IMR-90 (cell line): ENCODE measurements at regions not wholly inside any gene's neighbourhood (a gene's known extent, or its start where the extent isn't known, plus 50 kb on each side); places are given as distances from the start of the nearest gene placed in this dataset.

ENCODE experiments used
- ATAC-seq: fragments of 200-7000 bp; cut with Tn5 transposase; 2 replicates; pipeline ENCODE4 v1.9.1; 2020; ENCODE audit warnings: low read depth, mild to moderate bottlenecking, moderate library complexity
- BruUV-seq: library from RNA; stranded (reverse); fragments of 400-500 nt; replicated peaks from 2 replicates; lab custom pipeline; 2021; lab: Mats Ljungman, UMichigan
- CTCF ChIA-PET: fragments of 300-600 bp; formaldehyde crosslinking; extraction: SDS; loops from one replicate; lab custom pipeline; 2021; ENCODE audit warnings: antibody characterized with exemption; lab: Yijun Ruan, JAX
- POLR2A ChIA-PET: fragments of 300-600 bp; sonication (Branson Sonifier 250); formaldehyde crosslinking; loops from one replicate; lab custom pipeline; 2022; ENCODE audit warnings: antibody characterized with exemption; ENCODE audit not compliant: unreplicated experiment; lab: Charles Lee
- DNase-seq: peaks from one replicate; pipeline ENCODE4 v3.0.0; 2013
- H2AFZ ChIP-seq: replicated peaks from 2 replicates; pipeline ENCODE3; 2013; ENCODE audit warnings: low read length, mild to moderate bottlenecking; ENCODE audit not compliant: poor library complexity
- H2AK5ac ChIP-seq: 2 replicates; pipeline ENCODE4 v1.6.1; 2013; ENCODE audit warnings: low read depth, low read length, inconsistent platforms
- H2AK9ac ChIP-seq: replicated peaks from 2 replicates; pipeline ENCODE3; 2013; ENCODE audit warnings: mild to moderate bottlenecking, low read depth, low read length, moderate library complexity; ENCODE audit not compliant: poor library complexity
- H2BK120ac ChIP-seq: 2 replicates; pipeline ENCODE4 v1.6.1; 2013; ENCODE audit warnings: low read depth, low read length, inconsistent platforms
- H2BK15ac ChIP-seq: 3 replicates; pipeline ENCODE4 v1.6.1; 2013; ENCODE audit warnings: low read depth, low read length, inconsistent platforms
- H2BK20ac ChIP-seq: 2 replicates; pipeline ENCODE4 v1.6.1; 2013; ENCODE audit warnings: low read depth, mild to moderate bottlenecking, inconsistent platforms, low read length, moderate library complexity
- H2BK5ac ChIP-seq: 2 replicates; pipeline ENCODE4 v1.6.1; 2013; ENCODE audit warnings: mild to moderate bottlenecking, low read depth, low read length, inconsistent platforms; ENCODE audit not compliant: poor library complexity, severe bottlenecking
- H3K14ac ChIP-seq: replicated peaks from 2 replicates; pipeline ENCODE4 v1.6.1; 2013; ENCODE audit warnings: low read depth, low read length, inconsistent platforms
- H3K18ac ChIP-seq: 2 replicates; pipeline ENCODE4 v1.6.1; 2013; ENCODE audit warnings: low read depth, low read length, control low read depth
- H3K23ac ChIP-seq: 2 replicates; pipeline ENCODE4 v1.6.1; 2013; ENCODE audit warnings: low read depth, low read length, inconsistent platforms
- H3K27ac ChIP-seq: 2 replicates; pipeline ENCODE4 v1.5.1; 2013; ENCODE audit warnings: mild to moderate bottlenecking, control low read depth, low read length; ENCODE audit not compliant: insufficient read depth
- H3K27me3 ChIP-seq: 2 replicates; pipeline ENCODE4 v1.6.1; 2013; ENCODE audit warnings: low read length; ENCODE audit not compliant: control insufficient read depth, insufficient read depth
- H3K36me3 ChIP-seq: 2 replicates; pipeline ENCODE4 v1.6.1; 2013; ENCODE audit warnings: low read length, mixed read lengths; ENCODE audit not compliant: control insufficient read depth, insufficient read depth
- H3K4ac ChIP-seq: 2 replicates; pipeline ENCODE4 v1.6.1; 2013; ENCODE audit warnings: low read depth, low read length, inconsistent platforms
- H3K4me1 ChIP-seq: 2 replicates; pipeline ENCODE4 v1.6.1; 2013; ENCODE audit warnings: low read length, mixed read lengths; ENCODE audit not compliant: control insufficient read depth, insufficient read depth
- H3K4me2 ChIP-seq: 2 replicates; pipeline ENCODE4 v1.6.1; 2013; ENCODE audit warnings: low read depth, mild to moderate bottlenecking, control low read depth, low read length, moderate library complexity
- H3K4me3 ChIP-seq: 2 replicates; pipeline ENCODE4 v1.5.1; 2013; ENCODE audit warnings: low read depth, mild to moderate bottlenecking, control low read depth, low read length, moderate library complexity; ENCODE audit not compliant: insufficient read depth
- H3K56ac ChIP-seq: 2 replicates; pipeline ENCODE4 v1.6.1; 2013; ENCODE audit warnings: low read length, inconsistent platforms; ENCODE audit not compliant: insufficient read depth; ENCODE audit errors: extremely low read depth
- H3K79me1 ChIP-seq, 2 experiments: 2 replicates each; pipeline ENCODE4 v1.6.1; 2013; ENCODE audit warnings: low read length in 2 of 2, inconsistent platforms in 1 of 2, low read depth in 1 of 2
- H3K9ac ChIP-seq: 2 replicates; pipeline ENCODE4 v1.6.1; 2013; ENCODE audit warnings: low read depth, low read length, control low read depth
- H3K9me1 ChIP-seq: 2 replicates; pipeline ENCODE4 v1.6.1; 2013; ENCODE audit warnings: low read length, inconsistent platforms; ENCODE audit not compliant: insufficient read depth
- H3K9me3 ChIP-seq: 2 replicates; pipeline ENCODE4 v1.6.1; 2013; ENCODE audit warnings: low read length; ENCODE audit not compliant: control insufficient read depth, insufficient read depth
- H4K20me1 ChIP-seq: 2 replicates; pipeline ENCODE4 v1.6.1; 2013; ENCODE audit warnings: low read length, inconsistent platforms; ENCODE audit not compliant: insufficient read depth
- H4K5ac ChIP-seq: 2 replicates; pipeline ENCODE4 v1.6.1; 2013; ENCODE audit warnings: mild to moderate bottlenecking, low read depth, low read length, control low read depth
- H4K8ac ChIP-seq, 2 experiments: 2 replicates each; pipeline ENCODE4 v1.6.1; 2013; ENCODE audit warnings: low read depth in 2 of 2, low read length in 2 of 2, control low read depth in 1 of 2, inconsistent platforms in 1 of 2
- H4K91ac ChIP-seq: 2 replicates; pipeline ENCODE4 v1.6.1; 2013; ENCODE audit warnings: low read depth, low read length, inconsistent platforms; ENCODE audit not compliant: insufficient read depth
- BHLHE40 ChIP-seq: fragments of 150-350 bp; IDR thresholded peaks from 2 replicates; pipeline ENCODE4 v1.6.1; 2016; ENCODE audit warnings: mild to moderate bottlenecking, low read depth, low read length
- CEBPB ChIP-seq: IDR thresholded peaks from 2 replicates; pipeline ENCODE4 v1.6.1; 2012; ENCODE audit warnings: low read depth, low read length, improper control_type of control experiment
- CHD1 ChIP-seq: IDR thresholded peaks from 2 replicates; pipeline ENCODE4 v1.6.1; 2012; ENCODE audit warnings: low read depth, low read length, improper control_type of control experiment
- CTCF ChIP-seq: conservative IDR thresholded peaks from 2 replicates; pipeline ENCODE4 v1.5.1; 2012; ENCODE audit warnings: mild to moderate bottlenecking, low read depth, low read length, improper control_type of control experiment
- ELK1 ChIP-seq: fragments of 150-350 bp; IDR thresholded peaks from 2 replicates; pipeline ENCODE4 v1.6.1; 2016; ENCODE audit warnings: low read depth, mild to moderate bottlenecking, low read length, moderate library complexity, borderline replicate concordance
- FOS ChIP-seq: fragments of 150-350 bp; IDR thresholded peaks from 2 replicates; pipeline ENCODE4 v1.6.1; 2016; ENCODE audit warnings: low read depth, low read length
- MAFK ChIP-seq: IDR thresholded peaks from 2 replicates; pipeline ENCODE4 v1.6.1; 2012; ENCODE audit warnings: low read depth, low read length, improper control_type of control experiment
- MAZ ChIP-seq: IDR thresholded peaks from 2 replicates; pipeline ENCODE4 v1.6.1; 2012; ENCODE audit warnings: low read depth, mild to moderate bottlenecking, low read length, improper control_type of control experiment, moderate library complexity, borderline replicate concordance
- MXI1 ChIP-seq: IDR thresholded peaks from 2 replicates; pipeline ENCODE4 v1.6.1; 2012; ENCODE audit warnings: low read depth, mild to moderate bottlenecking, low read length, moderate library complexity, borderline replicate concordance
- NFE2L2 ChIP-seq: fragments of 150-350 bp; IDR thresholded peaks from 2 replicates; pipeline ENCODE4 v1.6.1; 2016; ENCODE audit warnings: low read depth, mild to moderate bottlenecking, low read length
- POLR2A ChIP-seq: IDR thresholded peaks from 2 replicates; pipeline ENCODE4 v1.6.1; 2012; ENCODE audit warnings: mild to moderate bottlenecking, low read depth, low read length
- RAD21 ChIP-seq: IDR thresholded peaks from 2 replicates; pipeline ENCODE4 v1.6.1; 2012; ENCODE audit warnings: low read length, improper control_type of control experiment
- RCOR1 ChIP-seq: IDR thresholded peaks from 2 replicates; pipeline ENCODE4 v1.6.1; 2012; ENCODE audit warnings: mild to moderate bottlenecking, low read length, improper control_type of control experiment; ENCODE audit not compliant: insufficient replicate concordance
- RFX5 ChIP-seq: IDR thresholded peaks from 2 replicates; pipeline ENCODE4 v1.8.0; 2012; ENCODE audit warnings: low read depth, mild to moderate bottlenecking, low read length, moderate library complexity
- SMC3 ChIP-seq: fragments of 150-350 bp; IDR thresholded peaks from 2 replicates; pipeline ENCODE4 v1.6.1; 2016; ENCODE audit warnings: low read depth, mild to moderate bottlenecking, antibody characterized with exemption, low read length, moderate library complexity
- USF2 ChIP-seq: fragments of 150-350 bp; IDR thresholded peaks from 2 replicates; pipeline ENCODE4 v1.6.1; 2017; ENCODE audit warnings: mild to moderate bottlenecking, antibody characterized with exemption, low read length, low read depth
- WGBS, 2 experiments: methylation state at CpG; one replicate each; pipeline versions ENCODE4 v1.1.5 to v1.1.7; 2013; ENCODE audit warnings: missing lambda C conversion rate in 2 of 2; ENCODE audit not compliant: insufficient read length in 1 of 2; ENCODE audit errors: extremely low coverage in 2 of 2; 5-methylcytosine and 5-hydroxymethylcytosine counted together
- dilution Hi-C: fragments of 300-500 bp; cut with HindIII; formaldehyde crosslinking; loops from one replicate; pipeline ENCODE4 v1.14.3; 2018; ENCODE audit warnings: low sequenced_read_pairs; ENCODE audit not compliant: unreplicated experiment
- in situ Hi-C: fragments of 300-500 bp; cut with MboI; formaldehyde crosslinking; loops from 3 replicates; pipeline ENCODE4 v1.14.3; 2019; ENCODE audit warnings: low sequenced_read_pairs, inconsistent platforms, mixed read lengths
- intact Hi-C: fragments of 100-400 bp; cut with micrococcal nuclease; formaldehyde crosslinking; loops from 2 replicates; pipeline ENCODE4 v1.10.0; 2022

- no peaks in the 10 kb centered on the region for H4K20me1 ChIP-seq
- ATAC-seq: no peak
- H3K36me3 ChIP-seq: no peaks in the 10 kb centered on the region
- H3K4me2 ChIP-seq: no peak overlapping the region
- no peak overlapping the region for H4K5ac ChIP-seq
- H3K4me1 ChIP-seq: no peaks in the 10 kb centered on the region
- no peak overlapping the region for H4K8ac ChIP-seq
- no peaks in the 10 kb centered on the region for H3K9me3 ChIP-seq
- H3K23ac ChIP-seq: no peak overlapping the region
- dilution Hi-C loops (no loop called here), in situ Hi-C loops (no loop called here), intact Hi-C loops (no loop called here)
- no peak overlapping the region for H3K14ac ChIP-seq
- no peaks in the 10 kb centered on the region for H3K79me1 ChIP-seq
- no peak overlapping the region for H4K91ac ChIP-seq
- H2AK5ac ChIP-seq: no peak overlapping the region
- H2BK5ac ChIP-seq: no peak overlapping the region
- H3K4me3 ChIP-seq: no peak overlapping the region
- H3K18ac ChIP-seq: no peak overlapping the region
- H3K27ac ChIP-seq: no peak overlapping the region
- POLR2A ChIA-PET: no interaction called here
- no peak overlapping the region for H2BK120ac ChIP-seq
- TF ChIP-seq RCOR1 (no peak), RFX5 (no peak), POLR2A (no peak), MAZ (no peak), MXI1 (no peak), CTCF (no peak), RAD21 (no peak), CHD1 (no peak), FOS (no peak), MAFK (no peak), NFE2L2 (no peak), ELK1 (no peak), CEBPB (no peak), USF2 (no peak), SMC3 (no peak), BHLHE40 (no peak)
- H3K27me3 ChIP-seq: peaks cover 29% of the 10 kb centered on the region
- H2AK9ac ChIP-seq: no peak overlapping the region
- CTCF ChIA-PET: no interaction called here
- BruUV-seq: no TSS peak
- H2BK15ac ChIP-seq: no peak overlapping the region
- no peak overlapping the region for H2BK20ac ChIP-seq
- no peaks in the 10 kb centered on the region for H3K9me1 ChIP-seq
- no peak overlapping the region for H2AFZ ChIP-seq
- DNase-seq: no peak
- H3K4ac ChIP-seq: no peak overlapping the region
- no CpG with 5 or more reads among the region's 1 CpG for WGBS, 2 experiments
- H3K9ac ChIP-seq: no peak overlapping the region
- H3K56ac ChIP-seq: no peak overlapping the region
These were observed 301.0 kb downstream of the MIAT start for GRCh38 chr22:26958378-26958777.
